Endodermal cell (in vitro differentiated cells): ENCODE measurements at regions not wholly inside any gene's neighbourhood (a gene's known extent, or its start where the extent isn't known, plus 50 kb on each side); places are given as distances from the start of the nearest gene placed in this dataset.

Source experiments
- DNase-seq: peaks from one replicate; pipeline ENCODE4 v3.0.0-alpha.2; 2017
- H3K27ac ChIP-seq: 2 replicates; pipeline ENCODE4 v1.5.1; 2013; ENCODE audit warnings: mild to moderate bottlenecking, low read depth, low read length, moderate library complexity
- H3K27me3 ChIP-seq: 2 replicates; pipeline ENCODE4 v1.6.1; 2013; ENCODE audit warnings: mild to moderate bottlenecking, low read length, moderate library complexity; ENCODE audit not compliant: insufficient read depth, control insufficient read depth, poor library complexity, severe bottlenecking
- H3K36me3 ChIP-seq: 2 replicates; pipeline ENCODE4 v1.7.0; 2013; ENCODE audit warnings: mild to moderate bottlenecking, low read length, moderate library complexity; ENCODE audit not compliant: control insufficient read depth, insufficient read depth
- H3K4me1 ChIP-seq: one replicate; pipeline ENCODE4 v1.7.0; 2013; ENCODE audit warnings: low read length; ENCODE audit not compliant: control insufficient read depth, insufficient read depth
- H3K4me3 ChIP-seq: 2 replicates; pipeline ENCODE4 v1.5.1; 2013; ENCODE audit warnings: mild to moderate bottlenecking, low read length, moderate library complexity
- H3K9ac ChIP-seq: 2 replicates; pipeline ENCODE4 v1.6.1; 2013; ENCODE audit warnings: mild to moderate bottlenecking, low read length, moderate library complexity; ENCODE audit not compliant: poor library complexity, severe bottlenecking; ENCODE audit errors: extremely low read depth
- H3K9me3 ChIP-seq: 2 replicates; pipeline ENCODE4 v1.6.1; 2013; ENCODE audit warnings: mild to moderate bottlenecking, low read length, moderate library complexity; ENCODE audit not compliant: control insufficient read depth
- H3K27ac Mint-ChIP-seq: 2 replicates; pipeline ENCODE4 v1.8.0; 2020; ENCODE audit warnings: mixed read lengths
- H3K27me3 Mint-ChIP-seq: 2 replicates; pipeline ENCODE4 v1.8.0; 2021; ENCODE audit warnings: mild to moderate bottlenecking, mixed read lengths; ENCODE audit not compliant: insufficient read depth
- H3K36me3 Mint-ChIP-seq: 2 replicates; pipeline ENCODE4 v1.8.0; 2020; ENCODE audit warnings: low read depth, mixed read lengths
- H3K4me1 Mint-ChIP-seq: 2 replicates; pipeline ENCODE4 v1.8.0; 2020; ENCODE audit warnings: mixed read lengths
- H3K4me3 Mint-ChIP-seq: 2 replicates; pipeline ENCODE4 v1.8.0; 2020; ENCODE audit warnings: mild to moderate bottlenecking, moderate library complexity, mixed read lengths
- H3K9me3 Mint-ChIP-seq: 2 replicates; pipeline ENCODE4 v1.8.0; 2020; ENCODE audit warnings: mild to moderate bottlenecking, mixed read lengths
- WGBS, 2 experiments: methylation state at CpG; one replicate each; pipeline versions ENCODE4 v1.1.5 to v1.1.7; 2013; ENCODE audit warnings: missing lambda C conversion rate in 2 of 2, mixed read lengths in 1 of 2; ENCODE audit not compliant: insufficient coverage in 1 of 2, insufficient read length in 1 of 2; 5-methylcytosine and 5-hydroxymethylcytosine counted together
- TF ChIP-seq, protein P1 (sequence below): fragments of 200-600 bp; sonication (generic); conservative IDR thresholded peaks from 2 replicates; pipeline ENCODE4 v1.5.0; 2021; ENCODE audit warnings: antibody characterized with exemption, mild to moderate bottlenecking

DNA sequence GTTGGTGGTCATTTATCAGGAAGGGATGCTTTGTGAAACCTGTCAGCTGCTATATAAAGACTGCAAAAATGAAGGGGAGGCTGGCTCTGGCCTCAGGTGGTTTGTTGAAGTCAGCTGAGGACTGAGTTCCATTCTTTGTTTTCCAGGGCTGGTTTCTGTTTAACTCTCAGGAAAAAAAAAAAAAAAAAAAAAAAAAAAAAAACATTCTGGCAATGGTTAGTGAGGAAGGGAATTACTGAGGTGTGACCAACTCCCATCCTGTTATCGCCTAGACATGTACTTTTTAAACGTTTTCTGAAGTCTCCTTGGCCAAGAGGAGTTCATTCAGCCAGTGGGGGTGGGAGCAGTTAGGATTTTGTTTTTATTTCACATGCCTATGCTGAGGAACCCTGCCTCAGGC, 316.3 kb downstream of the OXSM start:
- Mint-ChIP-seq H3K27me3 (no peaks in the 10 kb centered on the region), H3K4me3 (no peak overlapping the region), H3K36me3 (no peaks in the 10 kb centered on the region), H3K27ac (no peak overlapping the region), H3K9me3 (no peaks in the 10 kb centered on the region), H3K4me1 (peaks cover 11% of the 10 kb centered on the region)
- Histone ChIP-seq H3K9ac (no peak overlapping the region), H3K4me1 (no peaks in the 10 kb centered on the region), H3K4me3 (no peak overlapping the region), H3K27ac (no peak overlapping the region), H3K9me3 (no peaks in the 10 kb centered on the region), H3K36me3 (no peaks in the 10 kb centered on the region), H3K27me3 (no peaks in the 10 kb centered on the region)
- no peak for DNase-seq
- TF ChIP-seq, protein P1, sequence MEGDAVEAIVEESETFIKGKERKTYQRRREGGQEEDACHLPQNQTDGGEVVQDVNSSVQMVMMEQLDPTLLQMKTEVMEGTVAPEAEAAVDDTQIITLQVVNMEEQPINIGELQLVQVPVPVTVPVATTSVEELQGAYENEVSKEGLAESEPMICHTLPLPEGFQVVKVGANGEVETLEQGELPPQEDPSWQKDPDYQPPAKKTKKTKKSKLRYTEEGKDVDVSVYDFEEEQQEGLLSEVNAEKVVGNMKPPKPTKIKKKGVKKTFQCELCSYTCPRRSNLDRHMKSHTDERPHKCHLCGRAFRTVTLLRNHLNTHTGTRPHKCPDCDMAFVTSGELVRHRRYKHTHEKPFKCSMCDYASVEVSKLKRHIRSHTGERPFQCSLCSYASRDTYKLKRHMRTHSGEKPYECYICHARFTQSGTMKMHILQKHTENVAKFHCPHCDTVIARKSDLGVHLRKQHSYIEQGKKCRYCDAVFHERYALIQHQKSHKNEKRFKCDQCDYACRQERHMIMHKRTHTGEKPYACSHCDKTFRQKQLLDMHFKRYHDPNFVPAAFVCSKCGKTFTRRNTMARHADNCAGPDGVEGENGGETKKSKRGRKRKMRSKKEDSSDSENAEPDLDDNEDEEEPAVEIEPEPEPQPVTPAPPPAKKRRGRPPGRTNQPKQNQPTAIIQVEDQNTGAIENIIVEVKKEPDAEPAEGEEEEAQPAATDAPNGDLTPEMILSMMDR: no peak
- 82% methylated on average over 2 of the region's 2 CpGs; no CpG with 5 or more reads in 1 of the 2 experiments for WGBS, 2 experiments

DNA sequence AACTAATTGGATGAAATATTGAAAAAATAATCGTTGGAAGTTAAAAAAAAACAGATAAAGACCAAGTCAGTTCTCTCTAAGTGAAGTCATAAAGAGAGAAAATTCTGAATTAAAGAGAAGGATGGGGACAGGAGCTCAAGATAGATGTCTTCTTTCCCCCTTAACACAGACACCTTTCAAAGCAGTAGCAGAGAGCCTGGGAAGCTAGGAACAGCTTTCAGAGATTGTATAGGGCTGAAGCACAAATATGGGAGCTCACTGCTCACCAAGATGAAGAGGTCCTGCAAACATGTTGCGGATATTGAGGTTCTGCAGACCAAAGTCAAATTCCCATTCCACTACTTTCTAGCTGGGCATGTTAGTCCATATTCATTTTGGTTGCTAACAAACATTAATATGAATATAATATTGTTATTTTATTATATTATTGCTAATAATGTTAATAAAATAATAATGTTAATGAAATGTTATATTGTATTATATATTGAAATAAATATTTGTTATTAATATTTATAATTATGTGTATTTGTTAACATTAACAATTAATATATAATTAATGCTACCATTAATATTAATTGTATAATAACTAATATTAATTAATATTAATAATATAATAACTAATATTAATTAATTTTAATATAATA, 319.1 kb downstream of the OXSM start:
- no peaks in the 10 kb centered on the region for H3K9me3 Mint-ChIP-seq
- Histone ChIP-seq H3K27ac (no peak overlapping the region), H3K4me1 (peaks cover 4% of the 10 kb centered on the region), H3K9me3 (no peaks in the 10 kb centered on the region), H3K27me3 (no peaks in the 10 kb centered on the region), H3K9ac (no peak overlapping the region), H3K36me3 (no peaks in the 10 kb centered on the region), H3K4me3 (no peak overlapping the region)
- no peak overlapping the region for H3K4me3 Mint-ChIP-seq
- no peaks in the 10 kb centered on the region for H3K27me3 Mint-ChIP-seq
- no peak overlapping the region for H3K27ac Mint-ChIP-seq
- H3K4me1 Mint-ChIP-seq: peaks cover 15% of the 10 kb centered on the region
- DNase-seq: no peak
- 82 to 100% methylated on average over 1 to 2 of the region's 2 CpGs for WGBS, 2 experiments
- TF ChIP-seq, protein P1: no peak
- no peaks in the 10 kb centered on the region for H3K36me3 Mint-ChIP-seq

DNA sequence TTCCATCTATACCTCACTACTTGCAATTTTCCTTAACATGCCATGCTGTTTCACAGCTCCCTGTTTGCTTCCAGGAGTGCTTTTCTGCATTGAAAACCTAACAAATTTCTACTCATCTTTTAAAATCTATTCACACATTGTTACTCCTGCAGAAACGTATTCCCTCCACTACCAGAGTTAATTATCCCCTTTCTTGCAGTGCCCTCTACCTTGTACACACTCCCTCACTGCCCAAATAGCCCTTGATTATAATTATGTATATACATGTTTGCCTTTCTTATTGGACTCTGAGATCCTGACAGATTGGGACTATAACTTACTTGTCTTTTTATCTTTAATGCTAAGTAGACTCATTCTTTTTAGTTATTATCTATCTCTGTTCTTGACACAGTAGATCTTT, 325.0 kb downstream of the OXSM start:
- no peaks in the 10 kb centered on the region for H3K36me3 ChIP-seq
- H3K9me3 Mint-ChIP-seq: peaks cover 3% of the 10 kb centered on the region
- H3K4me3 ChIP-seq: no peak overlapping the region
- WGBS, 2 experiments: 88% methylated on average over 1 of the region's 1 CpG; no CpG with 5 or more reads in 1 of the 2 experiments
- H3K4me1 Mint-ChIP-seq: peaks cover 12% of the 10 kb centered on the region
- H3K4me3 Mint-ChIP-seq: no peak overlapping the region
- H3K9me3 ChIP-seq: peaks cover 11% of the 10 kb centered on the region
- TF ChIP-seq, protein P1: no peak
- no peaks in the 10 kb centered on the region for H3K36me3 Mint-ChIP-seq
- H3K27me3 Mint-ChIP-seq: no peaks in the 10 kb centered on the region
- DNase-seq: no peak
- no peak overlapping the region for H3K27ac Mint-ChIP-seq
- H3K4me1 ChIP-seq: peaks cover 7% of the 10 kb centered on the region
- no peak overlapping the region for H3K27ac ChIP-seq
- no peak overlapping the region for H3K9ac ChIP-seq
- no peaks in the 10 kb centered on the region for H3K27me3 ChIP-seq
